HUES64 (cell line): ENCODE measurements at regions not wholly inside any gene's neighbourhood (a gene's known extent, or its start where the extent isn't known, plus 50 kb on each side); places are given as distances from the start of the nearest gene placed in this dataset.

ENCODE experiments used
- H3K27ac ChIP-seq: 2 replicates; pipeline ENCODE4 v1.7.0; 2013; ENCODE audit warnings: low read depth, low read length, inconsistent platforms
- H3K27me3 ChIP-seq: 2 replicates; pipeline ENCODE4 v1.6.1; 2013; ENCODE audit warnings: mild to moderate bottlenecking, low read length; ENCODE audit not compliant: insufficient read depth
- H3K36me3 ChIP-seq: 2 replicates; pipeline ENCODE4 v1.6.1; 2013; ENCODE audit warnings: mild to moderate bottlenecking, low read length; ENCODE audit not compliant: insufficient read depth
- H3K4me1 ChIP-seq: 2 replicates; pipeline ENCODE4 v1.6.1; 2013; ENCODE audit warnings: mild to moderate bottlenecking, low read length, moderate library complexity; ENCODE audit not compliant: insufficient read depth
- H3K4me3 ChIP-seq: 2 replicates; pipeline ENCODE4 v1.5.1; 2013; ENCODE audit warnings: mild to moderate bottlenecking, low read length, moderate library complexity
- H3K9ac ChIP-seq: 2 replicates; pipeline ENCODE4 v1.6.1; 2013; ENCODE audit warnings: mild to moderate bottlenecking, low read depth, low read length
- H3K9me3 ChIP-seq: 2 replicates; pipeline ENCODE4 v1.6.1; 2013; ENCODE audit warnings: low read depth, low read length; ENCODE audit not compliant: insufficient read depth
- WGBS: fragments of 150-250, 120-280 bp; methylation state at CpG from one replicate; pipeline ENCODE4 v1.1.7; 2013; ENCODE audit warnings: missing lambda C conversion rate; 5-methylcytosine and 5-hydroxymethylcytosine counted together

DNA sequence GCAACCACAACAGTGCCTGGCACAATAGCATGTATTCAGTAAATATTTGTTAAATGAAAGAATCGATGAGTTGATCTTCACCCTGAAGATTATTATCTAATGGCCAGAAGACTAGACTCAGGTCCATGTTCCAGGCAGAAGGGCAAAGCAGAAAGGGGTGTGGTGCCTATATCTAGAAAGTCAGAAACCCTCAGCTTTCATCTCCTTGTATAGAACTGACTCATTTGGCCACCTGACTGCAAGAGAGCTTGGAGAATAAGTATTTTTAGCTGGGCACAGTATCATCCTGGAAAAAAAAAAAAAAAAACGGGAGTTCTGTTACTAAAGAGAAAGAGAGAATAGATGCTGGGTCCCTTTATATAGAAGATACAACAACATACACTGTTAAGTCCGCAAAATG, 69.7 kb upstream of the SPRED1 start:
- Histone ChIP-seq H3K9me3 (no peaks in the 10 kb centered on the region), H3K4me1 (peaks cover 21% of the 10 kb centered on the region), H3K9ac (no peak overlapping the region), H3K27ac (no peak overlapping the region), H3K36me3 (no peaks in the 10 kb centered on the region), H3K27me3 (no peaks in the 10 kb centered on the region), H3K4me3 (no peak overlapping the region)
- WGBS = 89% methylated on average over 2 of the region's 3 CpGs

DNA sequence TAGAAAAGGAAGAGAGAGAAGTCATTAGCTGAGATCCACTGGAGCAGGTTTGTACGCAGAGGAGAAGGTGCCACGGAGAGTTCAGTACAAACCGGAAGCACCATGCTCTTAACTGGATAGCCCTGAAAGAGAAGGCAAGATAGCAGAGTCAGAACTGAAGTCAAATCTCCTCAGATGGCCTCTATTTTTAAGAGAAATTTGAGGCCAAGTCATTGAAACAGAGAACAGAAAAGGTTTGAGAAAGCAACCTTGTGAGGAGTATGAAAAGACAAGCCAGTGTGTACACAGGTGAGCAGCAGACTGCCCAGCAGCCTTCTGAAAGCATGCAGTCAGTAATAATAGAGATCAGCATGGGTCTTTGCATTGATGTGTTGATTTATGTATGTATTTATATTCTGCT, 66.1 kb upstream of the SPRED1 start:
- Histone ChIP-seq H3K27ac (no peak overlapping the region), H3K4me3 (no peak overlapping the region), H3K27me3 (no peaks in the 10 kb centered on the region), H3K4me1 (peaks cover 25% of the 10 kb centered on the region), H3K36me3 (no peaks in the 10 kb centered on the region), H3K9me3 (no peaks in the 10 kb centered on the region), H3K9ac (no peak overlapping the region)
- 88% methylated on average over 3 of the region's 3 CpGs for WGBS

DNA sequence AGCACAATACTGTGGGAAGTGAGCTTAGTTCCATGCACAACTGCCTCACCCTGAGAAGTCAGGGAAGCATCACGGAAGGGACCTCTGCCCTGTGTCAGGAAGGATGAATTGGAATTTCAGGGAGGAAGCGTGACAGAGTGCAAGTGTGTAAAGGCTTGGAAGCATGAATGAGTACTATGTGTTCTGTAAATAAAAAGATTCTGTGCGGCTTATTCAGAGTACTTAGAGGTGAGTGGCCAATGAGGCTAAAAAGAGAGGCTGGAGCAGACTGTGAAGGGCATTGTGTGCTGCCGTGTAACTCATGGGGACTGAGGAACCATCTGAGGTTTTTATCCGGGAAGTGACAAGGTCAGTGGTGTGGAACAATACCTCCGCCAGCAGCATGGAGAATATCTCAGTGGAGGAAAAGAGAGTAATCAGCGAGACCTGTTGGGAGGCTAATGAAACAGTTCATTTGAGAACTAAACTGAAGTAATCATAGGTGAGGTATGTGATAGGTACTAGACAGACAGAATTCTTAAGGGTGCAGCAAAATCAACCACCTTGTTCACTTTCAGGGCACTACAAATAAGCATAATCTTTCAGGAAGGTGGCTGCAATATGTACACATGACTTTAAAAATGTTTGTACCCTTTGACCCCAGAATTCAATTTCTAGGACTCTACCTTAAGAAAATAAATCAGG, 64.9 kb upstream of the SPRED1 start:
- no peak overlapping the region for H3K4me3 ChIP-seq
- no peaks in the 10 kb centered on the region for H3K9me3 ChIP-seq
- H3K27me3 ChIP-seq = no peaks in the 10 kb centered on the region
- no peak overlapping the region for H3K27ac ChIP-seq
- peaks cover 25% of the 10 kb centered on the region for H3K4me1 ChIP-seq
- H3K9ac ChIP-seq = no peak overlapping the region
- no peaks in the 10 kb centered on the region for H3K36me3 ChIP-seq
- WGBS = 92% methylated on average over 7 of the region's 7 CpGs

DNA sequence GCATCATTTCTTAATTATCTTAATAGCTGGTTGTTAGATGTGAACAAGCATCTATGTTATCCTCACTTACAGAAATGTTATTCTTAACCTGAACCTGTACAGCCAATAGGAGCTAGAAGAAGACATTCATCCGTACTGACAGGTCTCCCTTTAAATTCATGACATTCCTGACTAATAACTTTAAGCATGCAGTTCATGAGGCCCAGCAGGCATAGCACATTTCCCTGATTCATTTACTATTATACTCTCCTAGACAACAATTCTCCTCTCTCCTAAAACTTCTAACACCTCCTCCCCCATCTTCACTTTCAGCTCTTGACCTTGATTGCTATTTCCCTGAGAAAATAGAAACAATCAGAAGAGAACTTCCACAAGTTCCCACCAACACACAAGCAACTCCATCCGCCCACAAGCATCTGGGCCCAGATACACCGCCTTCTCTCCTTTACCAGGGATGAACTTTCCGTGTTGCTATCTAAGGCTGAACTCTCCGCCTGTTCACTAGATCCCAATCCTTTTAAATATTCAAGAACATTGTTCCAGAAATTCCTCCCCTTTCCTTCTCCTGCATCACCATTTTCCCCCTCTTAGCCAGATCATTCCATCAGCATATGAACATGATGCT, 62.9 kb upstream of the SPRED1 start:
- H3K9ac ChIP-seq = no peak overlapping the region
- WGBS = 79% methylated on average over 5 of the region's 5 CpGs
- H3K27ac ChIP-seq = no peak overlapping the region
- H3K27me3 ChIP-seq = no peaks in the 10 kb centered on the region
- no peak overlapping the region for H3K4me3 ChIP-seq
- H3K4me1 ChIP-seq = peaks cover 25% of the 10 kb centered on the region
- H3K9me3 ChIP-seq = no peaks in the 10 kb centered on the region
- no peaks in the 10 kb centered on the region for H3K36me3 ChIP-seq

DNA sequence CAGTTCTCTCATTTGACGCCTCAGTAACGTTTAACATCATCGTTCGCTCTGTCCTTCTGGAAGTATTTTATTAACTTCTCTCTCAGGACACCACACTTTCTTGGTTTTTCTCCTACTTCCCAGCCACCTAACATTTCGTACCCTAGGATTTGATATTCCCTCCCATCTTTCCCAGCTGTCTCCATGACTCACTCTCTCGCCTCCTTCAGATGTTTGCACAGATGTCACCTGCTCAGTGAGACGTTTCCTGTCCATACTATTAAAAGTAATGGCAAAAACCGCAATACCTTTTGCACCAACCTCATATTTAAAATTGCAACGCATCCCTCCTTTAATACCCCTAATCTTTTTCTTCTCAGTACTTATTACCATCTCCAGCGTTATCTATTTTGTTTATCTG, 62.1 kb upstream of the SPRED1 start:
- 94% methylated on average over 10 of the region's 10 CpGs for WGBS
- Histone ChIP-seq H3K36me3 (no peaks in the 10 kb centered on the region), H3K4me1 (peaks cover 24% of the 10 kb centered on the region), H3K4me3 (no peak overlapping the region), H3K9me3 (no peaks in the 10 kb centered on the region), H3K9ac (no peak overlapping the region), H3K27me3 (no peaks in the 10 kb centered on the region), H3K27ac (no peak overlapping the region)

DNA sequence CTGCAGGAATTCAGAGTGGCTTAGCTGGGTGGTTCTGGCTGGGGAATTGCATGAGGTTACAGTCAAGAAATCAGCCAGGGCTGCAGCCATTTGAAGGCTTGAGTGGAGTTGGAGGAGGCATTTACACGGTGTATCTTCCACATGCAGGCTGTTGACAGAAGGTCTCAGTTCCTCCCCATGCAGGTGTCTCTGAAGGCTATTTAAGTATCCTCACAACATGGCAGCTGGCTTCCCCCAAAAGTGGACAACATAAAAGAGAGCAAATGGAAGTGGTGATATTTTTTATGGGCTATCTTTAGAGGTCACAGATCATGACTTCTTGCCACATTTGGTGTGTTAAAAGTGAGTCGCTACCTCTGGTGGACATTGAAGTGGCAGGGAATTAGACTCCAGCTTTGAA, 60.1 kb upstream of the SPRED1 start:
- Histone ChIP-seq H3K27ac (no peak overlapping the region), H3K4me3 (no peak overlapping the region), H3K36me3 (no peaks in the 10 kb centered on the region), H3K9ac (no peak overlapping the region), H3K4me1 (peaks cover 4% of the 10 kb centered on the region; the same call in 1 of the 2 replicates), H3K27me3 (no peaks in the 10 kb centered on the region), H3K9me3 (no peaks in the 10 kb centered on the region)
- WGBS = 89% methylated on average over 2 of the region's 2 CpGs

DNA sequence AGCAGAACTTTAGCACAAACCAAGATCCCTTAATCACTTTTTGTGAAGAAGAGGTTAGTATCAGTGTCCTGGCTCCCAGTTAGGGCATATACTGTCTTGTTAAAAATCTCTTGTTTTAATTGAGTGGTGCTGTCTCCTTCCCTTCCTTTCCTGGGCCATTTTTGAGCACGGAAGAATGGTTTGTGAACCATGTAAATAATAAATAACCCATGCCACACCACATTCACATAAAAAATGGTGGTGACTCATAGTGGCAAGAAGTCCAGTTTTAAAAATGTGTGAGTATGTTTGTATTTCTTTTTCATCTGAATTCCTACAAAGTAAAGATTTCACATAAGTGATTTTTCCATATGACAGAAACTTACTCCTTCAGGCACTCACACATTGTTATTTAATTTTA, 59.1 kb upstream of the SPRED1 start:
- no CpG with 5 or more reads among the region's 1 CpG for WGBS
- Histone ChIP-seq H3K36me3 (no peaks in the 10 kb centered on the region), H3K9me3 (no peaks in the 10 kb centered on the region), H3K27ac (no peak overlapping the region; the same call in 1 of the 2 replicates), H3K9ac (no peak overlapping the region), H3K4me3 (no peak overlapping the region), H3K4me1 (0 out of 2 replicates have a peak, but pooled peaks cover 4% of the 10 kb centered on the region), H3K27me3 (no peaks in the 10 kb centered on the region)

DNA sequence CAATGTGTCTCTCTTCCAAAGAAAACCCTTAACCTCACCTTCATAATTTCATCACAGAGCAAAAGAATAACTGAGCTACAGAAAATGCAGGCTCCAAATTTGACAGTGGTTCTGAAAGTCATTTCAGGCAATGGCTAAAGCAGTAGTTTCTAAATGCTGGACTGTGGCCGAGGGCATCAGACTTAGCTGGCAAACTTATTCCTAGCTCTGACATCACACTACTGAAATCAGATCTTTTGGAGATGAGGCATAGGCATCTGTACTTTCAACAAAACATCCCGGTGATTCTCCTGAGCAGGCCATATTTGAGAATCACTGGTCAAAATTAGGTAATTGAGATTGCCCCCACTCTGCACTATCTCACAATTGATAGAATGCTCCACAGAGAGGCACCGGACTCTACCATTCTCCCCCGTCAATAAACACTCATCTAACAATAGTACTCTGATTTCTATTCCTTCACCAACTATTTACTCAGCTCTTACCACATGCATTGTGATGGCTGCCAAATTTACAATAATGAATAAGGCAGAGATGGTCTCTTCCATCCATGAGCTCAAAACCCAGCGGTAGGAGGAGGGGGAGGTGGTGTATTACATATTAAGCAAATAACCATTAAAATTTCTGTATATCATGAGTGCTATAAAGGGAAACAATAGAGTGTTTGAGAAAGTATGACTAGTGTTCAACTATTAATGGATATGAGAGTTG, 57.3 kb upstream of the SPRED1 start:
- Histone ChIP-seq H3K9me3 (no peaks in the 10 kb centered on the region), H3K27ac (no peak overlapping the region), H3K4me1 (no peaks in the 10 kb centered on the region), H3K4me3 (no peak overlapping the region), H3K36me3 (no peaks in the 10 kb centered on the region), H3K9ac (no peak overlapping the region), H3K27me3 (no peaks in the 10 kb centered on the region)
- WGBS = 92% methylated on average over 4 of the region's 5 CpGs

DNA sequence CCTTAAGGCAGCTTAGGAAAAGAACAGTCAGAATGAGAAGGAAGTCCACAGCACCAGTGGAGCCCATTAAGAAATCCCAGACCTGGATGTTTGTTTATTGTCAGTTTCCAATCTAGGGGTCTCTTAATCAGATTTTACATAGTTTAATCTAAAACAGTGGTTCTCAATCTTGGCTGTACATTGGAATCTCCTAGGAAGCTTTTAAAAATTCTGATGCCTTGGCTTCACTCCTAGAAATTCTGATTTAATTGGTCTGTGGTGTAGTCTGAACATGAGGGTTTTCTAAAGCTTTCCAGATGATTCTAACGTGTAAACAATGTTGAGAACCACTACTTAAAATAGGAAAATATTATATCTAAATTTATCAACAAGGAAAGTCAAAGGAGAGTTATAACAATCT, 56.6 kb upstream of the SPRED1 start:
- Histone ChIP-seq H3K36me3 (no peaks in the 10 kb centered on the region), H3K27me3 (no peaks in the 10 kb centered on the region), H3K4me1 (no peaks in the 10 kb centered on the region), H3K4me3 (no peak overlapping the region), H3K27ac (no peak overlapping the region), H3K9ac (no peak overlapping the region), H3K9me3 (no peaks in the 10 kb centered on the region)
- WGBS = no CpG with 5 or more reads among the region's 1 CpG

DNA sequence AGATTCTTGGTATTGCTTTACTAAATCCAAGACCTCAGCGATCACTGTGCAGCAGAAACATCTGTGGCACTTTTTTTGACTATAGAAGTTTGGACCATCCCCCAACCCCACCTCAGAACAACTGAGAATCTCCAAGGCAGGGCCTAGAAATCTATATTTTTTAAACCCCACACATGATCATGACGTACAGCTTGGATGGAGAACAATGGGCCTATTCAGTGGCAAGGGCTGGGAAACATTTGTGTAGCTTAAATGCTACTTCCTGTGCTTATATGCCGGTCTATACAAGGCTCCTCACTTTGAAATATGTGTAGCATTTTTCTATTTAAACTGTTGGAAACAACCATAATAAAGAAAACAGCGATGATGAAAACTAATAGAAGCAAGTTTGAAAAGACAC, 55.1 kb upstream of the SPRED1 start:
- 88% methylated on average over 3 of the region's 4 CpGs for WGBS
- H3K27ac ChIP-seq = no peak overlapping the region
- H3K36me3 ChIP-seq = no peaks in the 10 kb centered on the region
- H3K4me3 ChIP-seq = no peak overlapping the region
- H3K9ac ChIP-seq = no peak overlapping the region
- no peaks in the 10 kb centered on the region for H3K9me3 ChIP-seq
- no peaks in the 10 kb centered on the region for H3K27me3 ChIP-seq
- no peaks in the 10 kb centered on the region for H3K4me1 ChIP-seq

DNA sequence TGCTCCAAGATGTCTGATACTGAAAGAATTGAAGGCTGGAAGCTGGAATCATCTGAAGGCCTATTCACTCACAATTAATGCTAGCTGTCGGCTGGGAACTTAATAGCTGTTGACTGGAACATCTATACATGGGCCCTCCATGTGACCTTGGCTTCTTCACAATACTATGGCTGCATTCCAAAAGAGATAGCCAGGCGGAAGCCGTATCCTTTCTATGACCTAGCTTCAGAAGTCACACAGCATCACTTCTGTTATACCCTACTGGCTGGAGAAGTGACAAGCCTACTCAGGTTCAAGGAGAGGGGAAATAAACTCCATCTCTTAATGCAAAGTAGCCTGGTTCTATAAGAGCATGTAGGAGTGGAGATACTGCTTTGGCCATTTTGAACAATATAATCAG, 50.9 kb upstream of the SPRED1 start:
- Histone ChIP-seq H3K27ac (no peak overlapping the region), H3K36me3 (no peaks in the 10 kb centered on the region), H3K27me3 (no peaks in the 10 kb centered on the region), H3K9ac (no peak overlapping the region), H3K9me3 (no peaks in the 10 kb centered on the region; the same call in 1 of the 2 replicates), H3K4me3 (no peak overlapping the region), H3K4me1 (no peaks in the 10 kb centered on the region)
- WGBS = 89% methylated on average over 3 of the region's 3 CpGs
